HG02759 (cell line): ENCODE measurements at regions not wholly inside any gene's neighbourhood (a gene's known extent, or its start where the extent isn't known, plus 50 kb on each side); places are given as distances from the start of the nearest gene placed in this dataset.

Source experiments
- ATAC-seq: cut with Tn5 transposase; IDR thresholded peaks from one replicate; pipeline ENCODE4 v1.9.1; 2021; ENCODE audit warnings: mild to moderate bottlenecking, moderate library complexity; ENCODE audit not compliant: unreplicated experiment

DNA sequence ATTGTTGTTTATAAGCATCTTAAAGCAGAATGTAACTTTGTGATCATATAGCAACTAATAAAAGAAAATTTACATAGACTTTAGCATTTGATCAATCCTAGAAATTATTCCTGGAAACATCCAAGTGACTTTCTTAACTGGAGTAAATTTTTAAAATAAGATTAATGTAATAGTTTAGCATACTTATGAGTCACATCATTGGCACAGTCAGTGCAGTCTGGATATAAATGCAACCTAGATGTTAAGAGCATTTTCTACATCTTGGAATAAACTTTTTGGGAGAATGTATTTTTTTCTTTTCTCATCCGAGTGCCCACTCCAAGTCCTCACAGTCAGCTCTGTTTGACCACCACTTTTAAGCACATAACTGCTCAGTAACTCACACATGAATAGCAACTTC, 324.6 kb upstream of the PLSCR5 start:
- ATAC-seq: no peak

- ATAC-seq: no peak
Measured at GRCh38 chr3:146928421-146929059, 323.4 kb upstream of the PLSCR5 start.

- ATAC-seq: no peak
Measured at GRCh38 chr3:146921693-146922092, 316.5 kb upstream of the PLSCR5 start.

DNA sequence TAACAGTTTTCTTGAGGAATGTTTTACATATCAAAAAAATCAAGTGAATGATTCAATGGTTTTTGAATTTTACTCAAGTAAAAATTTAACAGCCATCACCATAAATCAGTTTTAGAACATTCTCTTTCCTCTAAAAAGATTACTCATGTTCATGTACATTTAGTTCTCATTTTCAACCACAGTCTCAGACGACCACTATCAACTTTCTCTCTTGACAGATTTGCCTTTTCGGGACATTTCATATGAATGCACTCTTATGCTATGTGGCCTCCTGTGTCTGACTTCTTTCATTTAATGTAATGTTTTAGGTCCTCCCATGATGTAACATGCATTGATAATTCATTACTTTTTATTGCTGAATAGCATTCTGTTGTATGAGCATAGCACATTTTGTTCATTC, 309.3 kb upstream of the PLSCR5 start:
- no peak for ATAC-seq

DNA sequence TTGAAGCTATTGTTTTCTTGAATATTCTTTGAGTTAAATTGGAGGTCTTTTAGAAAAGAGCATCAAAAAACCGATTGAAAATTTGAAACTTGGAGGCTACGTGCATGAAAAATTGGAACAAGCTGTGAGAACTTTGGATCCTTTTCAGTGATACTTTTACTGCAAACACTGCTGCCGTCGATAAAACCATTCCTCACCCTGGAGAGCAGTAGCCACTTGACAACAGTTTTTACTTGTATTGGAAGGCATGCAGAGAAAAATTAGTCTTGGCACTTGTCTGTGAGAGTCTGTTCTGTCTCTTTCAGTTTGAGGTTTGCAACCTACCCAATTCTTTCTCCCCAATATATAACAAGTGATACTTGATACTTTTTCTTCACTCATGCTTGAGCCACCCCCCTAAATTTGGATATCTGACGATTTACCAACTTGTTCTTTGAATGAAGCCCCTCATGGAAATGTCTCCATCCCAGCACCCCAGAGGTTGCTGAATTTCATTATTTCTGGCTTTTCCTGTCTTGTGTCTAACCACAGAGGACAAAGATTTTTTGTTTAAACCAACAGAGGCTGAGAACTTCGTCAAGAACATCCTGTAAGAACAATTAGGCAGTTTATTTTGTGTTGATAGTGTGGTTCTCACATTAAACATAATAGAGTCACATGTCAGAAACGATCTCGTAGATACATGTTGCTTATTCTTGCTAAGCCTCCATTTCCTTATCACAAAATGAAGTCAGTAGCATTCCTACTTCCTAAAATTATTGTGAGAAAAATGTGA, 307.3 kb upstream of the PLSCR5 start:
- no peak for ATAC-seq

- no peak for ATAC-seq
Measured at GRCh38 chr3:146903927-146904326, 298.8 kb upstream of the PLSCR5 start.

- no peak for ATAC-seq
Measured at GRCh38 chr3:146899171-146899570, 294.0 kb upstream of the PLSCR5 start.

DNA sequence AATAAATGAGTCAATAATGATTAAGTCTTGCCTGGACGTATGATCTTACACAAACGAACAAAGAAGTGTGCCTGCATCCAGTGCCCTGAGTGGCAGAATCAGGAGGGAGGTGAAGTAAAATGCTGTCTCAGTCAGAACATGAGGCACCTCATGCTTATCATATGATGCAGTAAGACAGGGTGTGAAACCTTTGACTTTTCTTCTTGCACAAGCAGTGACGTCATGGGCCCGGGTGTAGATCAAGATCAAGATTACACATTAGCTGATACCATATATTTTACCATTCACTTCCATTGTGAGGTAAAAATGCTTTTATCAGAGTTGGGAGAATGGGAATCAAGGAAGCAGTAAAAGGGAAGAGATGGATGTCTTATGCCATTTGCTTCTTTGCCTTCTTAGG, 291.6 kb upstream of the PLSCR5 start:
- no peak for ATAC-seq

- ATAC-seq: no peak
Measured at GRCh38 chr3:146895026-146895749, 290.0 kb upstream of the PLSCR5 start.

DNA sequence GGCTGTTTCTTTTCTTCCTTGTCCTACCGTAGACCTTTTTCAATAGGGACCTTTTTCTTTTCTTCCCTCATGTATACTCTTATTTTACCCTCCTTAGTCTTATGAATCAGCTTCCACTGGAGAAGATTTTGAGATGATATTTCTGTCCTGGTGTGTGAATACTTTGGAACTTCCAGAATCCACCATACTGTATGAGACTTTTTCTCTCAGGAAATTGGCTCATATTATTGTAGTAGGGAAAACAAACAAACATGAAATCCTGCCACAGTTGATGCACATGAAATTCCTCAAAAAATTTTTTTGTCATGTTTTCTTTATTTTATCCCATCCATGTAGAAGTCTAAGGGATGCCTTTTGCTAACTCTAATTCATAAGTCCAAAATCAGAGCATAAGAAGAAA, 289.3 kb upstream of the PLSCR5 start:
- ATAC-seq: no peak

GRCh38 chr3:146892041-146892440, 286.9 kb upstream of the PLSCR5 start:
- no peak for ATAC-seq

GRCh38 chr3:146889626-146890025, 284.5 kb upstream of the PLSCR5 start:
- no peak for ATAC-seq

DNA sequence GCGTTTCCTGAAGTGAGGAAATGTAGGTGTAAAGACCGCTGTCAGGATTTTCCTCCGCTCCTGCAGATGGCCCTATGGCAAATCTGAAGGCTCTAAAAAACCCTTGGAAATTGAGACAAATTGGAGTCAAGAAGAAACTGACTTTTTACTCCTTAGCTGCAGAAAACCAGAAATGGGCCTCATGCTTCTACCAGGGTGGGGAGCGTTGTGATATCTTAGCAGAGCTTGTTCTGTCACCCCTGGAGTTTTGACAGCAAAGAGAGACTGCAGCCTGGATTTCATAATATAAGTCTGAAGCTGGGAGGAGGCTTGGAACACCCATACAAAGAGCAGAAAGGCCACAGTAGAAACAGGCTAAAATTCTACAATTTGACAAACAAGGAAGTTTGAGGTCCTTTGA, 283.0 kb upstream of the PLSCR5 start:
- no peak for ATAC-seq

GRCh38 chr3:146884721-146885120, 279.6 kb upstream of the PLSCR5 start:
- no peak for ATAC-seq

GRCh38 chr3:146884296-146884695, 279.1 kb upstream of the PLSCR5 start:
- ATAC-seq: no peak

GRCh38 chr3:146883288-146883687, 278.1 kb upstream of the PLSCR5 start:
- no peak for ATAC-seq

- ATAC-seq: no peak
Measured at GRCh38 chr3:146881966-146882760, 277.0 kb upstream of the PLSCR5 start.

DNA sequence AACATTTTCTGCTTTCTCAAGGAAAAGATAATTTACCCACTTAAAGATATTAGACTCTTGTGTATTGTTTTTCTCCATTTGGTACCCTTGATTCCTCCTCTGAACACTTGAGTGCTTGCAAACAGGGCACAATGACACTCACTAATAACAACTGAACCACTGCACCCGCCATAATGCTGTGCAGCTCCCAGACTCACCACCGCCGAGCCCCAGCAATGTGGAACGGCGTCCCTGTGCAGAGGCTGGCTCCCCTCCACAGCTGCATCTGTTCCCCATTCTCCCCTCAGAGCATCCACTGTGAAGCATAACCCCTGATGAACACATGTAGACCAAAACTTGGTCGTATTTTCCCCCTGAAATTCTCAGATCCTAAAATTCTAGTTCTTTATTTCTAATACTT, 276.2 kb upstream of the PLSCR5 start:
- ATAC-seq: no peak

DNA sequence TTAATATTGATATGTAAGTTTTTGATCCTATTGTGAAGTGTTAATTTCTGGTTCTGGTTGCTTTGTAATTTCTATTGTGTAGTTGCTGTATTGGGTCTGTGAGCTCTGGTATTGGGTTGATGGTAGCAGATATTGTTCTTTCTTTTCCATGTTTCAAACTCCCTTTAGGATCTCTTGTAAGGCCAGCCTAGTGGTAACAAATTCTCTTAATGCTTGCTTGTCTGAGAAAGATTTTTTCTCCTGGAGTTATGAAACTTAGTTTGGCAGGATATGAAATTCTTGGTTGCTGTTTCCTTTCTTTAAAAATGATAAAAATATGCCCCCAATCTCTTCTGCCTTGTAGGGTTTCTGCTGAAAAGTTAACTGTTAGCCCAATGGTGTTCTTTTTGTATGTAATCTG, 268.6 kb upstream of the PLSCR5 start:
- ATAC-seq: no peak

- no peak for ATAC-seq
Measured at GRCh38 chr3:146865175-146865755, 260.1 kb upstream of the PLSCR5 start.

- ATAC-seq: no peak
Measured at GRCh38 chr3:146861262-146861661, 256.1 kb upstream of the PLSCR5 start.
